SK-N-SH treated with all-trans-retinoic acid at 6 μM for 48 hours (cell line): ENCODE measurements at regions not wholly inside any gene's neighbourhood (a gene's known extent, or its start where the extent isn't known, plus 50 kb on each side); places are given as distances from the start of the nearest gene placed in this dataset.

ENCODE experiments used
- ARNTL ChIP-seq: fragments of 450-650 bp; formaldehyde crosslinking; IDR thresholded peaks from 2 replicates; pipeline ENCODE4 v1.5.0; 2020; ENCODE audit warnings: low read depth, mild to moderate bottlenecking, moderate library complexity, borderline replicate concordance
- BACH2 ChIP-seq: fragments of 250-450 bp; sonication (Bioruptor Pico); IDR thresholded peaks from 2 replicates; pipeline ENCODE4 v1.9.0; 2021; ENCODE audit warnings: mild to moderate bottlenecking, borderline replicate concordance
- GLIS3 ChIP-seq: fragments of 250-450 bp; sonication (Bioruptor Pico); IDR thresholded peaks from 2 replicates; pipeline ENCODE4 v1.5.0; 2020; ENCODE audit warnings: mild to moderate bottlenecking, moderate library complexity
- ISL1 ChIP-seq: fragments of 250-450 bp; sonication (Bioruptor Pico); IDR thresholded peaks from 2 replicates; pipeline ENCODE4 v2.1.2; 2022; ENCODE audit warnings: mild to moderate bottlenecking, moderate library complexity
- RARB ChIP-seq: fragments of 250-450 bp; sonication (Bioruptor Pico); IDR thresholded peaks from 2 replicates; pipeline ENCODE4 v1.8.0; 2021; ENCODE audit warnings: mild to moderate bottlenecking, moderate library complexity
- ZC3H10 ChIP-seq: fragments of 250-450 bp; sonication (Bioruptor Pico); IDR thresholded peaks from 2 replicates; pipeline ENCODE4 v1.5.1; 2021; ENCODE audit warnings: mild to moderate bottlenecking, moderate library complexity
- ZFP3 ChIP-seq: fragments of 250-450 bp; sonication (Bioruptor Pico); IDR thresholded peaks from 2 replicates; pipeline ENCODE4 v1.5.0; 2020; ENCODE audit warnings: mild to moderate bottlenecking, moderate library complexity
- ZNF565 ChIP-seq: fragments of 450-650 bp; formaldehyde crosslinking; conservative IDR thresholded peaks from 2 replicates; pipeline ENCODE4 v1.5.0; 2020; ENCODE audit warnings: low read depth, mild to moderate bottlenecking, moderate library complexity
- TF ChIP-seq, protein P1 (sequence below): fragments of 250-450 bp; sonication (Bioruptor Pico); IDR thresholded peaks from 2 replicates; pipeline ENCODE4 v1.8.0; 2020; ENCODE audit warnings: mild to moderate bottlenecking, moderate library complexity, borderline replicate concordance
- TF ChIP-seq, protein P2 (sequence below): fragments of 250-450 bp; sonication (Bioruptor Pico); IDR thresholded peaks from 2 replicates; pipeline ENCODE4 v1.5.1; 2020; ENCODE audit warnings: low read depth, mild to moderate bottlenecking, moderate library complexity
- TF ChIP-seq, protein P3 (sequence below): fragments of 250-450 bp; sonication (Bioruptor Pico); IDR thresholded peaks from 2 replicates; pipeline ENCODE4 v1.8.0; 2021; ENCODE audit warnings: low read depth, mild to moderate bottlenecking, moderate library complexity, borderline replicate concordance
- TF ChIP-seq, protein P4 (sequence below): fragments of 250-450 bp; sonication (Bioruptor Pico); IDR thresholded peaks from 2 replicates; pipeline ENCODE4 v1.5.1; 2021; ENCODE audit warnings: mild to moderate bottlenecking, moderate library complexity
- TF ChIP-seq, protein P5 (sequence below): fragments of 250-450 bp; sonication (Bioruptor Pico); IDR thresholded peaks from 2 replicates; pipeline ENCODE4 v1.5.0; 2020; ENCODE audit warnings: mild to moderate bottlenecking, moderate library complexity

DNA sequence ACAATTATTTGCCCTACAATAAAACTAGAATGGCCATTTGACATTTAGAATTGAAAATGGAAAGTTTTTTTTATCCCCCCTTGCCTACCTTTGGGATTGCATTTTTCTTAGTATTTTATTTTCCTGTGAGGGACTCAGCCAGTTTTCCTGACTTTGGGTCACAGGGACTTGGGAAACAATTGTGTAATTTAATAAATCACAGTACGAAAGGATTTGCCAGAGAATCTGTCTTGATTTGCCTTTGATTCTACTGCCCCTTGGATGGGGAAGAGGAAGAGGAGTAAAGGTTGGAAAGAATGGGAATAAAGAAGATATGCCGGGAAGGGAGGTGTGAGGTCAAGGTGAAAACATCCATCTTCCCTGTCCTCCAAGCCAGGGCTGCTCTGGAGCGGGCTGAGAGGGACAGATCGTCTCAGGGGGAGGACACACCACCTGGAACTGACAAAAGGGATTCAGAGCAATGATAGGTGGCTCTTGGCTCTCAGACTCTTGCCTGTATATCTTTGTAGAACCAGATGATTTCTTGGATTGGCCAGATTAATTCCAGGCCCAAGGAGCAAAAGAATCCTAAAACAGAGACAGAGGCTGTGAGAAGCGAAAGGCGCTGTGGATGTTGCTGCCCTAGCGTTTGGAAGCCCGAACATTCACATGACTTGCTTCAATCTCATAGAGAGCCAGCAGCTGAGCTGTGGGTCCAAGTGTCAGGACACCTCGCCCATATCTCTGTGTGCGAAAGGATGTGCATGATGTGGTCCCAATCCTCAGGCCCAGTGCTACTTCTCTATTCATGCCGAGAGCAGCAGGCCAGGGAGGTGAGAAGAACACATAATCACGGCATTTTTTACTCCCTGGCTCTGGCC, 50.3 kb upstream of the ZEB1 start:
- TF ChIP-seq, protein P1, sequence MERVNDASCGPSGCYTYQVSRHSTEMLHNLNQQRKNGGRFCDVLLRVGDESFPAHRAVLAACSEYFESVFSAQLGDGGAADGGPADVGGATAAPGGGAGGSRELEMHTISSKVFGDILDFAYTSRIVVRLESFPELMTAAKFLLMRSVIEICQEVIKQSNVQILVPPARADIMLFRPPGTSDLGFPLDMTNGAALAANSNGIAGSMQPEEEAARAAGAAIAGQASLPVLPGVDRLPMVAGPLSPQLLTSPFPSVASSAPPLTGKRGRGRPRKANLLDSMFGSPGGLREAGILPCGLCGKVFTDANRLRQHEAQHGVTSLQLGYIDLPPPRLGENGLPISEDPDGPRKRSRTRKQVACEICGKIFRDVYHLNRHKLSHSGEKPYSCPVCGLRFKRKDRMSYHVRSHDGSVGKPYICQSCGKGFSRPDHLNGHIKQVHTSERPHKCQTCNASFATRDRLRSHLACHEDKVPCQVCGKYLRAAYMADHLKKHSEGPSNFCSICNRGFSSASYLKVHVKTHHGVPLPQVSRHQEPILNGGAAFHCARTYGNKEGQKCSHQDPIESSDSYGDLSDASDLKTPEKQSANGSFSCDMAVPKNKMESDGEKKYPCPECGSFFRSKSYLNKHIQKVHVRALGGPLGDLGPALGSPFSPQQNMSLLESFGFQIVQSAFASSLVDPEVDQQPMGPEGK = no peak
- TF ChIP-seq ZC3H10 (CRISPR knock-in tag) (no peak), RARB (no peak), GLIS3 (CRISPR knock-in tag) (no peak), ISL1 (no peak), ARNTL (CRISPR knock-in tag) (no peak), BACH2 (CRISPR knock-in tag) (no peak), ZNF565 (no peak), ZFP3 (CRISPR knock-in tag) (no peak)
- TF ChIP-seq, protein P2, sequence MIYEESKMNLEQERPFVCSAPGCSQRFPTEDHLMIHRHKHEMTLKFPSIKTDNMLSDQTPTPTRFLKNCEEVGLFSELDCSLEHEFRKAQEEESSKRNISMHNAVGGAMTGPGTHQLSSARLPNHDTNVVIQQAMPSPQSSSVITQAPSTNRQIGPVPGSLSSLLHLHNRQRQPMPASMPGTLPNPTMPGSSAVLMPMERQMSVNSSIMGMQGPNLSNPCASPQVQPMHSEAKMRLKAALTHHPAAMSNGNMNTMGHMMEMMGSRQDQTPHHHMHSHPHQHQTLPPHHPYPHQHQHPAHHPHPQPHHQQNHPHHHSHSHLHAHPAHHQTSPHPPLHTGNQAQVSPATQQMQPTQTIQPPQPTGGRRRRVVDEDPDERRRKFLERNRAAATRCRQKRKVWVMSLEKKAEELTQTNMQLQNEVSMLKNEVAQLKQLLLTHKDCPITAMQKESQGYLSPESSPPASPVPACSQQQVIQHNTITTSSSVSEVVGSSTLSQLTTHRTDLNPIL (CRISPR knock-in tag) = no peak
- TF ChIP-seq, protein P3, sequence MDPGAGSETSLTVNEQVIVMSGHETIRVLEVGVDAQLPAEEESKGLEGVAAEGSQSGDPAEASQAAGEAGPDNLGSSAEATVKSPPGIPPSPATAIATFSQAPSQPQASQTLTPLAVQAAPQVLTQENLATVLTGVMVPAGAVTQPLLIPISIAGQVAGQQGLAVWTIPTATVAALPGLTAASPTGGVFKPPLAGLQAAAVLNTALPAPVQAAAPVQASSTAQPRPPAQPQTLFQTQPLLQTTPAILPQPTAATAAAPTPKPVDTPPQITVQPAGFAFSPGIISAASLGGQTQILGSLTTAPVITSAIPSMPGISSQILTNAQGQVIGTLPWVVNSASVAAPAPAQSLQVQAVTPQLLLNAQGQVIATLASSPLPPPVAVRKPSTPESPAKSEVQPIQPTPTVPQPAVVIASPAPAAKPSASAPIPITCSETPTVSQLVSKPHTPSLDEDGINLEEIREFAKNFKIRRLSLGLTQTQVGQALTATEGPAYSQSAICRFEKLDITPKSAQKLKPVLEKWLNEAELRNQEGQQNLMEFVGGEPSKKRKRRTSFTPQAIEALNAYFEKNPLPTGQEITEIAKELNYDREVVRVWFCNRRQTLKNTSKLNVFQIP (CRISPR knock-in tag) = no peak
- TF ChIP-seq, protein P4, sequence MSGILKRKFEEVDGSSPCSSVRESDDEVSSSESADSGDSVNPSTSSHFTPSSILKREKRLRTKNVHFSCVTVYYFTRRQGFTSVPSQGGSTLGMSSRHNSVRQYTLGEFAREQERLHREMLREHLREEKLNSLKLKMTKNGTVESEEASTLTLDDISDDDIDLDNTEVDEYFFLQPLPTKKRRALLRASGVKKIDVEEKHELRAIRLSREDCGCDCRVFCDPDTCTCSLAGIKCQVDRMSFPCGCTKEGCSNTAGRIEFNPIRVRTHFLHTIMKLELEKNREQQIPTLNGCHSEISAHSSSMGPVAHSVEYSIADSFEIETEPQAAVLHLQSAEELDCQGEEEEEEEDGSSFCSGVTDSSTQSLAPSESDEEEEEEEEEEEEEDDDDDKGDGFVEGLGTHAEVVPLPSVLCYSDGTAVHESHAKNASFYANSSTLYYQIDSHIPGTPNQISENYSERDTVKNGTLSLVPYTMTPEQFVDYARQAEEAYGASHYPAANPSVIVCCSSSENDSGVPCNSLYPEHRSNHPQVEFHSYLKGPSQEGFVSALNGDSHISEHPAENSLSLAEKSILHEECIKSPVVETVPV = no peak
- TF ChIP-seq, protein P5, sequence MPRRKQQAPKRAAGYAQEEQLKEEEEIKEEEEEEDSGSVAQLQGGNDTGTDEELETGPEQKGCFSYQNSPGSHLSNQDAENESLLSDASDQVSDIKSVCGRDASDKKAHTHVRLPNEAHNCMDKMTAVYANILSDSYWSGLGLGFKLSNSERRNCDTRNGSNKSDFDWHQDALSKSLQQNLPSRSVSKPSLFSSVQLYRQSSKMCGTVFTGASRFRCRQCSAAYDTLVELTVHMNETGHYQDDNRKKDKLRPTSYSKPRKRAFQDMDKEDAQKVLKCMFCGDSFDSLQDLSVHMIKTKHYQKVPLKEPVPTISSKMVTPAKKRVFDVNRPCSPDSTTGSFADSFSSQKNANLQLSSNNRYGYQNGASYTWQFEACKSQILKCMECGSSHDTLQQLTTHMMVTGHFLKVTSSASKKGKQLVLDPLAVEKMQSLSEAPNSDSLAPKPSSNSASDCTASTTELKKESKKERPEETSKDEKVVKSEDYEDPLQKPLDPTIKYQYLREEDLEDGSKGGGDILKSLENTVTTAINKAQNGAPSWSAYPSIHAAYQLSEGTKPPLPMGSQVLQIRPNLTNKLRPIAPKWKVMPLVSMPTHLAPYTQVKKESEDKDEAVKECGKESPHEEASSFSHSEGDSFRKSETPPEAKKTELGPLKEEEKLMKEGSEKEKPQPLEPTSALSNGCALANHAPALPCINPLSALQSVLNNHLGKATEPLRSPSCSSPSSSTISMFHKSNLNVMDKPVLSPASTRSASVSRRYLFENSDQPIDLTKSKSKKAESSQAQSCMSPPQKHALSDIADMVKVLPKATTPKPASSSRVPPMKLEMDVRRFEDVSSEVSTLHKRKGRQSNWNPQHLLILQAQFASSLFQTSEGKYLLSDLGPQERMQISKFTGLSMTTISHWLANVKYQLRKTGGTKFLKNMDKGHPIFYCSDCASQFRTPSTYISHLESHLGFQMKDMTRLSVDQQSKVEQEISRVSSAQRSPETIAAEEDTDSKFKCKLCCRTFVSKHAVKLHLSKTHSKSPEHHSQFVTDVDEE (CRISPR knock-in tag) = no peak
